ENCODE measurements at regions not wholly inside any gene's neighbourhood (a gene's known extent, or its start where the extent isn't known, plus 50 kb on each side); places are given as distances from the start of the nearest gene placed in this dataset.
A peak's percentile ranks its signal among the peaks of the same experiment; 100 is the strongest.

DNA sequence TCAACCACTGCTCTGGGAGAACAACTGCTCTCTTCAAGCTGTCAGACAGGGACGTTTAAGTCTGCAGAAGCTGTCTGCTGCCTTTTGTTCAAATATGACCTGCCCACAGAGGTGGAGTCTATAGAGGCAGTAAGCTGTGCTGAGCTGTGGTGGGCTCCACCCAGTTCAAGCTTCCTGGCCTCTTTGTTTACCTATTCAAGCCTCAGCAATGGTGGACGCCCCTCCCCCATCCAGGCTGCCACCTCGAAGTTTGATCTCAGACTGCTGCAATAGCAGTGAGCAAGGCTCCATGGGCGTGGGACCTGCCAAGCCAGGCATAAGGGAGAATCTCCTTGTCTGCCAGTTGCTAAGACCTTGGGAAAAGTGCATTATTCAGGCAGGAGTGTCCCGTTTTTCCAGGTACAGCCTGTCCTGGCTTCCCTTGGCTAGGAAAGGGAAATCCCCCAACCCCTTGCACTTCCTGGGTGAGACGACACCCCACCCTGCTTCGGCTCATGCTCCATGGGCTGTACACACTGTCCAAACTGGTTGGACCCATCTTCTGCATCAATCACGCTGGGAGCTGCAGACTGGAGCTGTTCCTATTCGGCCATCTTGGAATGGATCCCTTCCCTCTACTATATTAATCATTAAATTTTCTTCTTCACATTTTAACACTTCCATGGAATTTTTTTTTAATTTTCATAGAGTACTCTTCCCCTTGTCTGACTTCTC lies 167.0 kb upstream of the UBE2E2 start:
- no peak for DNase-seq

DNA sequence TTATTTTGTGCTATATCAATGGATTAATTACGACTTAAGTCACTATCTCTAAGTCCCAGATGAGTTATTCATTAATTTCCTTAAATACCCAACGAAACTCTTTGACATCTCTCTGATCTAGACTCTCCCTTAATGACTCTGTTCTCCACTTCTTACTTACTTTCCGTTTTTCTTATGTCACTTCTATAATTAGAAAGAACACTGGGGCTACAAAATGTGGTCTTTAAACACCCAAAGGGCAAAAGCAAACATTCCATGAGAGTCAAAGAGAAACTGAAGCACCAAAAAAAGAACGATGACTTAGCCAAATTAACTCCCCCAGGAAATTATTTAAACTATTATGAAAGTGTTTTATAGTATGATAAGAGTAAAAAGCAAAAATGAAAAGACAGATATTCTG lies 166.4 kb upstream of the UBE2E2 start:
- DNase-seq = no peak

DNA sequence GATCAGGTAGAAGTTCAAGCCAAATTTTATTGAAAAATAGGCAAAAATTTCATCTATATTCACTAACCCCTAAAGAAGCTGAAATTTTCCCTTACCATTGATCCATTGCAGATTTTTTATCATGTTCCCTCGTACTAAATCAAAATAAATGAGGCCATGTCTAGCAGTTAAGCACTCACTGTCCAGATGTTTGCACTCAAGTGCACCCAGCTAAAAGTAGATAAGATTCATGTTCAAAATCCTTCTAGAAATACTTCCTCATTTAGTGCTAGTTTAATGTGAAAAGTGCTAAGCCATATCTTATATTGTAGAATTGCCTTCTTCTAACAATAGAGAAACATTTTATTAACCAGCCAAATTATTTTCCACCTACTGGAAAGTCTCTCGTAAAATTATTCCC lies 164.7 kb upstream of the UBE2E2 start:
- DNase-seq = no peak

DNA sequence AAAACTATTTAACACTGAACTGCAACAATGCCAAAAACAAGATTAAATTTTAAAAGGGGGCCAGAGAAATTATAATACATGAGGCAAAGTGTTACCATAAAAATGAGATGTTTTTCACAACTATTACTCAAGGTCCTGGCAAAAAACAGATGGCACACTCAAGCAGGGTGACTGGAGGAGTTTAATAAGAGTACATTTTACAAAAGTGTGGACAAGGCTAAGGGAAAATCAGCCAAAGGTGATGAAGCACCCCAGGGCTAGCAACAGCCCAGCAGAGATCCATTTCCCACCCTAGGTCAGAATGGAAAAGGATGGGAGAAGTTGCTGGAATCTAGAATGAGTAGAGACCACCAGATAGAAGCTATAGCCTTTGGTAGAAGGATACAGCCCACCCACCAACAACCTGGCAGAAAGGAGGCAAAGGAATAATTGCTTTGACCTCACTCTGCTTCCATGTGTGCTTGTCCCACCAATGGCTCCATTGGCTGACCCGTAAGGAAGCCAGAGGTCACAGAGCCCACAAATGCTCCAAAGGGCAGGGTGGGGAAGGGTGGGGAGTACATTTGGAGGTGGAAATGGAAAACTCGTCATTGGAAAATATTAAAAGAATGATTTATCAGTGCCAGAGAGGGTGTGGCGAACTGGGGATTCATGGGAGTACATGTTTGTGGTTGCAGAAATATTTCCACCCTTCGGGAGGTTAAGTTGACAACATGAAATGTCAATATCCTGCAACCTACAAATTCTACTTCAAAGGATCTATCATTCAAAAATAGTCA lies 161.0 kb upstream of the UBE2E2 start:
- no peak for DNase-seq

DNA sequence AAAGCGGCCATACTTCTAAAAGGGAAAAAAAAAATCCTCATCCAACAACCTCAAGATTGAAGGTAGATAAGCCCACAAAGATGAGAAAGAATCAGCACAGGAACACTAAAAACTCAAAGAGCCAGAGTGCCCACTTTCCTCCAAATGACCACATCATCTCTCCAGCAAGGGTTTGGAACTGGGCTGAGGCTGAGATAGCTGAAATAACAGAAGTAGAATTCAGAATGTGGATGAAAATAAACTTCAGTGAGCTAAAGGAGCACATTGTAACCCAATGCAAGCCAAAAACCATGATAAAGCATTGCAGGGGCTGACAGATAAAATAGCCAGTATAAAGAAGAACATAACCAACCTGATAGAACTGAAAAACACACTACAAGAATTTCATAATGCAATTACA lies 158.7 kb upstream of the UBE2E2 start:
- no peak for DNase-seq

DNA sequence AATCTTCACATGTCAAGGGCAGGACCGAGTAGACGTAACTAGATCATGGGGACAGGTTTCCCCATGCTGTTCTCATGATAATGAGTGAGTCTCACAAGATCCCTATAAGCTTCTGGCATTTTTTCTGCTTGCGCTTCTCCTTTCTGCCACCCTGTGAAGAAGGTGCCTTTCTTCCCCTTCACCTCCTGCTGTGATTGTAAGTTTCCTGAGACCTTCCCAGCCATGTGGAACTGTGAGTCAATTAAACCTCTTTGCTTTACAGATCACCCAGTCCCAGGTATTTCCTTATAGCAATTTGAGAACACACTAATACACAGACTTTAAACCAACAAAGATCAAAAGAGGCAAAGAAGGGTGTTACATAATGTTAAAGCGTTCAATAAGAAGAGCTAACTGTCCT lies 156.6 kb upstream of the UBE2E2 start:
- no peak for DNase-seq

DNA sequence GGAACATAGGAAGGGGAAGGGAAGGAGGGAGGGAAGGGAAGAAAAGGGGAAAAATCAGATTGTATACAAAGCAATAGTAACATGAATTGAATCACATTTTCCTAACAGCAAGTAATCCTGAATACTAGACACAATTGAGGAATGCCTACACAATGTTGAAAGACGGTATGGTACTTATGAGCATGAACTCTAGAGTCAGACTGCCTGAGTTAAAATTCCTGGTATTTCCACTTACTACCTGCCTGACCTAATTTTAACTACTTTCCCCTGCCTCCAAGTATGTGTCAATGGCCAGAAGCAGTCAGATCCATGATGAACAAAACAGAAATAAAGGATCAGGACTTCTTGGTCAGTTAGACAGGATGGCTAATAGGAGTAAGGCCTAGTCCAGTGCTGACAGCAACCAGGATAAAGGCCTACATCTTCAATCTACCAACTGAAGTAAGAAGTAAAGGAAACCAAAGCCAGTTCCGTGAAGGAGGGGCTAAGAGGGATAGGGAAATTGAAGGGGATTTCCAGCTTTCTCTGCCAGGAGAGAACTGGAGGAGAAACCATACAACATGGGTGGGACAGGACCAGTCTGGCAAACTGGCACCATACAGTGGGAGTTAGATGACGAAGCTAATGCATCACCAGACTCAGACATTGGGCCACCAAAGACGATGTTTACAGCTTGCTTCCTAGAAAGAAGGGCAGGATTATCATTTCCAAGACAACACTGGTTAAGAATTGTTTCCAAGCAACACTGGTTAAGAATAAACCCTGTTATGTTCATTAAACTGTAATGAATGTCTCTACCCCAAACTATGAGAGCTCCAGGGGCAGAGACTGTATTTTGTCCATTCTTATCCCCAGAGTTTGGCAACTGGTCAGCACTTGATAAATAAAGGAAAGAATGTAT lies 151.6 kb upstream of the UBE2E2 start:
- DNase-seq = no peak

DNA sequence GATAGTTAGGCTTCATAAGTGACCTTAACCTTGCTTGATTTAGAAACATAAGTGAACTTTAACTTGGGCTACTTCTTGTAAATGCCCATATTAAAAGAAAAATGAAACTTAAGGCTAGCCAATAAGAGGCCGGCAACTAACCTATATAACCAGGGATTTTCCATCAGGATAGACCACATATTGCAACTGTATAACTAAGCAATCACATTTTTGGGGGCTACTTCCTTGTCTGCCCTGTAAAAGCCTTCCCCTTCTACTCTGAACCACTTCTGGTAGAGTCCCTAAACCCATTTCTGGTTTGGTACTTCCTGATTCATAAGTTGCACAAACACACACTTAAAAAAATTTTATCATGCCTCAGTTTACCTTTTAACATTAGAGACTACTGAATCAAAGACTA lies 150.9 kb upstream of the UBE2E2 start:
- no peak for DNase-seq

DNA sequence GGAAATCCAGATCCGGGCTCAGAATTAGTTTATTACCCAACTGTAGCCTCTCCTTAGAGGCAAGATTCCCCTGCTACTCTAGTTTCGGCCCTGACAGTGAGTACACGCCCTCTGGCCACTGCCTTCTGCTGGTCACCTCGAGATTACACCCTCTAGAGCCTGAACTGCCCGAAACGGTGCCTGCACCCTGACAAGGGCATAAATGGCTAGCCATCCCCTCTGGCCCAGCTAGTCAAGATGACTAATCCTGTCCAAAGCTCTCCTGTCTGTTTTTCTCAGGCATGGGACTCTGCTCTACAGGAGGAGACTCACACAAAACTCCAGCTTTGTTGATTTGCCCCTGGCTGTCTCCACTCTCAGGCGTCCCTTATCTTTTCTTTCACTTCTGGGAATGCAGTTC lies 150.5 kb upstream of the UBE2E2 start:
- DNase-seq = no peak

DNA sequence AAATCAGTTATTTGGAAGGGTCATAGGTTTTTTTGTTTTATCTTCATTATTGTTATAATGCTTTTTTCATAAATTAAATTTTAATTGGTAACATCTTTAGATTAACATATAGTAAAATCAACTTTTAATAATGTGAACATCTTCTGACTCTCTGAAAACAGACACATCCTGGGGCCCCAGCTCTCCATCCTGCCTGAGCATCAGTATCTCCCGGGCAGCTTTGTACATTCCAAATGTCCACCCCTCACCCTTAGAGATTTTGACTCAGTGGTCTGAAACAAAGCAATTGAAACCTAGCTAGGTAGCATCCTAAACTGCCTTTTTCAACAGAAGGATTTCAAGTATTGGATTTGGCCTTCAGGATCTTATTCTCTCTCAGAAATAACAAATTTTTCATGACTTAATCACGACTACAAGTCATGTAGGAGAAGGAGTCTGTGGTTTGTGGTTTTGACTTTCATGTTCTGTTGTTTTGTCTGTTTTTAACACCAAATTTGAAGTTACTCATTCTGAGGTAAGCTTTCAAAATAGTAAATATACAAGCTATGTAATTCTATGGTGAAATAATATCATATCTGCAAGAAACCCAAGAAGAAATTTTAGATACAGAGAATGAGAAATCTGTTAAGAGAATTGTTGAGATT lies 147.3 kb upstream of the UBE2E2 start:
- no peak for DNase-seq

DNA sequence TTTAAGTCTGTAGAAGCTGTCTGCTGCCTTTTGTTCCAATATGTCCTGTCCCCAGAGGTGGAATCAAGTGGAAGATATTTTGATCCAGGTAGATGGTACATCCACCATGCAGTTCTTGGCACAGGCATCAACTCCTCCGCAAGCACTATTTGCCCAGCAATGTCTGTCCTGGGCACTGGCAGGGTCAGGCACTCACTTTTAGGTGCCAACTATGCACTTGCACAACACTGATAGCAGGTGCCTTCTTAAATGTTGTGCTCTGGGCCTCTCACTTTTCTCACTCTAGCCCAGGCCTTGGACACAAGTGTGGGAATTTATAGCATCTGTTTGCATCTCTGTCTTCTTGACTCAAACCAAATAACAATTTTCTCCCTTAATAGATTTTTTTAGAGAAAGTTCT lies 140.5 kb upstream of the UBE2E2 start:
- DNase-seq = no peak

DNA sequence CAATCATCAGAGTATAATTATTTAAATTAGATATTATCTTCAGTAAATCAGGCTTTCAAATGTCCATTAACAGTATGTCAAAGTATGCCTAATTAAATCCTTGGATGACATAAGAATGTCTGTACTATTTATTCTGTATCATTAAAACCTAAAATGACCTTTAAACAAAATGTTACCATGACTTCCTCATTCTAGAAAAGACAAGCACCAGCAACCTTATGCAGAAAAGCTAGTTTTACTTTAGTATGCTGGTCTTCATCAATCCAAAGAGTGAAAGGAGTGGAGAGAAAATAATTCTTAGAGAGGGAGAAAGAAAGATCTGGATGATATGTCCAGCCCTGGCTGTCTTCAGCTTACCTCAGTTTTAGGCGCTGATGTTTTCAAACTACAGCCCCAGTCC lies 140.1 kb upstream of the UBE2E2 start:
- DNase-seq = no peak

DNA sequence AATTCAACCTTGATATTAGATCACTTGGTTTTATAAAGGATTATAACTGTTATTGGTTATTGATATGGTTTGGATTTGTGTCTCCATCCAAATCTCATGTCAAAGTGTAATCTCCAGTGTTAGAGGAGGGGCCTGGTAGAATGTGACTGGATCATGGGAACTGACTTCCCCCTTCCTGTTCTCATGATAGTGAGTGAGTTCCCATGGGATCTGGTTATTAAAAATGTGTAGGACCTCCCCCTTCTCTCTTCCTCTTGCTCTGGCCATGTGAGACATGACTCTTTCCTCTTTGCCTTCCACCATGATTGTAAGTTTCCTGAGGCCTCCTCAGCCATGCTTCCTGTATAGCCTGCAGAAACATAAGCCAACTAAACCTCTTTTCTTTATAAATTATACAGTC lies 136.0 kb upstream of the UBE2E2 start:
- DNase-seq = no peak

DNA sequence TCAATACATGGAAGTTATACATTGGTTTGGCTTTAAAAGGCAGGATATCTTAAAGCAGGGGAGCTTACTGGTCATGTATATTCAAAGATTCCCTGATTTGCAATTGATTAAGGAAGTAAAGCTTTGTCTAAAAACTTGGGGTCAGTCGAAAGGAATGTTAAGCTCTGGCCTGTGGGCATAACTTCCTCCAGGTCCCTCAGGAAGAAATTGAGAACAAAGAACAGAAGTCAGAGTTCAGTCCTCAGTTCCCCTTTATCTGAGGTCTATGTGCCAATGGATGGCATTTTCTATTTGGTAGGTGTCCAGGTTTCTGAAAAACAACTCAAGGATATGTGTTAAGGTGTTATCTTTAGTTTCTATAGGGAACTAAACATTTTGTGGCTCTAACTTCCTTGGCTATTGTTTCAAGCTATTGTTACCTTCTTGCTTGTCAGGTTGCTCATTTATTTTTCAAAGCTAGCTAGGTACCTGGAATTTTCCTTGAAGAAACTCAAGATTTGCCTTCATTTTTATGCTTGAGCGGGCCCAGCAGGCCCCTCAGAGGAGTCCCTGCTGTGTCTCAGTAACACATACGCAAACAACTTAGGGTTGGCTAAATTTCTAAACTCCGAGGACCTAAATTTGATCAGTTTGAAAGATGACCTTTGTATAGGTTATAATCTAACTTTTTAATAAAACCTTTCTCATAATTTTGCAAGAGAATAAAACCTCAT lies 135.0 kb upstream of the UBE2E2 start:
- no peak for DNase-seq

DNA sequence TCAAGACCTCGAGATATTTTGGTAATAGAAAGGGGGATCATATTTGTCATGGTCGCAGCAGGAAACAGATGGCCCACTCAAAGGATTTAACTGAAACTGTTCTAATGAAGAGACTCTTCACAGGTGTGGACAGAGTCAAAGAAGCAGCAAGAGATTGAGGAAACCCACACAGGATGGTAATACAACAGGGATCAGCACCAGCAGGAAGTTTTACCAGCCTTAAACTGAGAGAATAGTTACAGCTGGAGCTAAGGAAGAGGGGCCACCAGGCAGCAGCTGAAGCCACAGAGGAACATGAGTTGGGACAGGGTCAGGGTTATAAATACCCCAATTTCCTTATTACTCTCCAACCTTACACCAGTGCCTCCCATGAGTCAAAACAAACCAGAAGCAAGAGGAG lies 131.8 kb upstream of the UBE2E2 start:
- peak; percentile 85 for DNase-seq

DNA sequence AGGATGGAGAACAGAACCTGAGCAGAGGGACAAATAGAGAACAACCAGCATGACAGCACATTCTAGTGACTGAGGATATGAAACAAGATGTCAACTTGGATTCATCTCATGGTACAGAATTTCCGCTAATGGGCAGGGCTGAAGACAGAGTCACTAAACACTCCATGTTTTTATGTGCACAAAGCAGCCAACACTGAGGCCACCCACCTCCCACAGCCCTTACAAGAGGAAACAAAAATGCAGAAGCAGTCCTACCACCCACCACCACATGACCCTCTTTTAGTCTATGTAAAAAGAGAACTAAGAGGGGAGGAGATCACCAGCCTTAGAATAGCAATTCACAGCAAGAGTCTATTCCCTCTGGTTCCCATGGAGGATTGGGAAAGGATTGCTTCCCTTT lies 131.4 kb upstream of the UBE2E2 start:
- no peak for DNase-seq

DNA sequence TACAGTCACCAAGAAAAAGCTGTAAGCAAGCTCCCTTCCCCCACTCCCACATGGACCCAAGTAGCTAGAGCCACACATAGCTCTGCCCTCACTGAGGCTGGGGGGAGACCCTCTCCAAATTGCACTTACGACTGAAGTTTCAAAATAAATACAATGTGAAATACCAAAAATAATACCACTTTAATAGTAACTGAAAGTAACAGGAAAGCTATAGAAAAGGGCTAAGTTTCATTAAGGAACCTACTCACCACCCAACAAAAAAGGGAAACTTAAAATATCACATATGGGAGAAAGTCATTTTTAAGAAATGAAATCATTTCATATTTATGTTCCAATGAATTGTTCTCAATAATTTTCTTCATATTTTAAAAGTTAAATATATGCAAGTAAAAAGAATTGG lies 130.4 kb upstream of the UBE2E2 start:
- DNase-seq = no peak

DNA sequence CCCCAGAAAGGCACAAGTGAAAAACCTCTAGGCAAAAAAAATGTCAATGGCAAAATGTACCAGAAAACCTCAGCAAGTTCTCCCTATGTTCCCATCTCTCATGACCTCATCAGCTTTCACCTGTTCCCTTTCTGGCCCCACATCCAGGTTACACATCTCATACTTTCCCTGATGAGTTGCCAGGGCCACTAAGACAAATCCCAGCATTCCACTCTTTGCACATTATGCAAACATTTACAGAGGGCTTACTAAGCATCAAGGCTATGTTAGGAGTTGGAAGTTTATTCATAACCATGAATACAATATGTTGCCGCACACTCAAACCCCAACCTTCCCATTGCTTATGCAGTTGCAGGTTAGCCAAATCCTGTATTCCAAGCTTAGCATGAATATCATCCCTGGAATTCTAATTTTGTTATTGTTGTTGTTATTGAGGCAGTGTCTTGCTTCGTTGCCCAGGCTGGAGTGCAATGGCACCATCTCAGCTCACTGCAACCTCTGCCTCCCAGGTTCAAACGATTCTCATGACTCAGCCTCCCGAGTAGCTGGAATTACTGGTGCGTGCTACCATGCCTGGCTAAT lies 129.3 kb upstream of the UBE2E2 start:
- no peak for DNase-seq

DNA sequence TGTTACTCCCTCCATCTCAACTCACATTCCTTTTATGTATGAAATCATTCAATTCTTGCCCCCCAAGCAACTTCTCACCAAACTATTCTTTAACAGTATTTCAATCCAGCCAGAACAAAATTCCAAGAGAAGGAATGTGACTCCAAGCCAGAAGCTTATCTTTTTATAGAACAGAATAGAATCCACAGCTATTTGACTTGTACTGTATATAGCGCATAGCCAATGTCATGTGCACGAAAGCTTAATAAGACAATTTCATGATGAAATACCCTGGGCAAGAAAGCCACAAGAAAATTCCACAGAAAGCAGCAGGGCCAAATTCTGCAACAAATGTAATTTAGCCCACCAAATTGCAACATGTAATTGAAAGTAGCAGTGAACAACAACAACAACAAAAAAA lies 127.6 kb upstream of the UBE2E2 start:
- DNase-seq = no peak

DNA sequence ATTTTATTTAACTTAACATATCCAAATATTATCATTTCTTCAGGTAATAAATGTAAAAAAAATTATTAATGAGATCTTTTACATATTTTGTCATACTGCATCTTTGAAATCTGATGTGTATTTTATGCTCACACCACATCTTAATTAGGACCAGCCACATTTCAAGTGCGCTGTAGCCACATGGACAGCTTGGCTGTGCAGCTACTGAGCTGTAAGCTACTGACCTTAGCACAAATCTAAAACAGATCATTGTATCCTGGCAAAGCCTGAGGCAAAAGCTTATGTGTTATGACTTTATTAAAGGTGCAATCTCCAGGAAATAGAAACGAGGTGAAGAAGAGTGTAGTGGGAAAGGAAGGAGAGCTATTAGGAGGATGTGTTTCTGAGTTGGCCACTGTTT lies 126.7 kb upstream of the UBE2E2 start:
- no peak for DNase-seq

DNA sequence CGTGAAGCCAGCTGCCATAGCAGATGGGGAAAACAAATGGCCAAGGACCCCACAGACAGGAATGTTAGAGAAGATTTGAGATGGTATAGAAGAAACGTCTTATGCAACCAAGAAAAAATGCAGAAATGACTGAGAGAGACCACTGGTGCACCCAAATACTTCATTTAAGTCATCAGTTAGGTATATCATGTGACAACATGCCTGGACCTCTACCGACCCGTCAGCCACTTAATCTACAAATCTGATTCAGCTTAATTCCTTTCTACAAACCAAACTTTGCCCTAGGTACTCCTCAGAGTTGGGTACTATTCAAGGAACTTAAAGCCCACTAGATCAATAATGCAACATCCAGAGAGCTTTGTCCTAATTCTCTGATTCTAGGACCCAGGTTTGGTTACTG lies 126.0 kb upstream of the UBE2E2 start:
- no peak for DNase-seq

DNA sequence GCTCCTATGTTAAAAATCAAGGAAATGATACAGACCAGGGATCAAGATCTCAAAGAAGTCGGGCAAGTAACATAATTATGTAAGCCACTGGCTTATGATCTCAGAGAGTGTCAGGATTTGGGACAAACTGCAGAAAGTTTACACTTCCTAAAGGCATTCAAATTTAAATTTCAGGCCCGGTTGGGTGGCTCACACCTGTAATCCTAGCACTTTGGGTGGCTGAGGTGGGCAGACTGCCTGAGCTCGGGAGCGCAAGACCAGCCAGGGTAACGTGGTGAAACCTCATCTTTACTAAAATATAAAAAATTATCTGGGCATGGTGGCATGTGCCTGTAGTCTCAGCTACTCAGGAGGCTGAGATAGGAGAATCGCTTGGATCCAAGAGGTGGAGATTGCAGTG lies 124.4 kb upstream of the UBE2E2 start:
- DNase-seq = no peak
